Endothelial cell of umbilical vein (primary cell): ENCODE measurements at regions not wholly inside any gene's neighbourhood (a gene's known extent, or its start where the extent isn't known, plus 50 kb on each side); places are given as distances from the start of the nearest gene placed in this dataset.

Source experiments
- EZH2 ChIP-seq: IDR thresholded peaks from 2 replicates; pipeline ENCODE4 v1.6.1; 2012; ENCODE audit warnings: borderline replicate concordance, low read depth, mild to moderate bottlenecking, moderate library complexity, low read length, inconsistent platforms; ENCODE audit not compliant: severe bottlenecking
- FOS ChIP-seq: IDR thresholded peaks from 2 replicates; pipeline ENCODE4 v1.6.1; 2011; ENCODE audit warnings: mild to moderate bottlenecking, low read length, moderate library complexity, borderline replicate concordance; ENCODE audit not compliant: insufficient read depth
- MAX ChIP-seq: IDR thresholded peaks from 2 replicates; pipeline ENCODE4 v1.6.1; 2011; ENCODE audit not compliant: insufficient read depth, insufficient read length
- POLR2A ChIP-seq: IDR thresholded peaks from 2 replicates; pipeline ENCODE4 v1.6.1; 2012; ENCODE audit warnings: low read depth, mild to moderate bottlenecking, control low read depth, low read length
- TF ChIP-seq, protein P1 (sequence below), 2 donors: IDR thresholded peaks; 1 replicate in 1 of 2; 2 replicates in 1 of 2; pipeline ENCODE4 v1.5.1; 2011; ENCODE audit warnings: low read length in 2 of 2, mild to moderate bottlenecking in 2 of 2, moderate library complexity in 2 of 2, control low read depth in 1 of 2, inconsistent platforms in 1 of 2, low read depth in 1 of 2; ENCODE audit not compliant: insufficient read depth in 1 of 2; ENCODE audit errors: extremely low read depth in 1 of 2

DNA sequence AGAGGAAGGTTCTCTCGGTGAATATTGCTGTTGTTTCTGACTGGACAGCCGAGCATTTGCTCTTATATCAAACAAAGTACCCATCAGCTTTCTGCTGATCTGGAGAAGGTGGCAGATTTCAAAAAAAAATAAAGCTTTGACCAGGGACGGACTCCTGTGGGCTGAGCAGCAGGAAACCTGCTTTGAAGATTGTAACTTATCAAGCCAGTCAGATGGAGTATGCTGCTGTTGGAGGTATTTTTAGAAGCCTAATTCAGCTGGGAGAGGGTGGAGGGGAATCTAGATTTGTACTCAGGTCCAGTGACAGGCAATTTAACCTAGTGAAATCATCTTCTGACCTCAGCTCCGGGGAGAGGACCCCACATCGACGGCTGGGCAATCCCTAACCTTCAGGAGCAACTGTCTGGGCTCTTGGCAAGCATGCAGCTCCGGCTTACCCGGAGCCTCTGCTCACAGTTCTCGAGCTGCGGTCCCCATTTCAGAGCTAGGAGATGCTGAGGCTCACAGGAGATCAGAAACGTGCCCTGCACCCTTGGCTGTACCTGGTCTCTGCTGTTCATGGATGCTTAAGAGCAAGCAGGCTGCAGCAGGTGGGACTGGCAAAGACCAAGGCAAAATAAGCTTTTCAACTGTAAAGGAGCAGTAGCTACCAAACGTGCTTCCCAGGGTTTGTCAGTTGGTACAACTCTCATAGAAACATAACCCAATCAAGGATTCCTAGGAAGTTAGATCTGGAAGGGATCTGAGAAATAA is 89.3 kb upstream of the ST8SIA2 start:
- TF ChIP-seq, protein P1, sequence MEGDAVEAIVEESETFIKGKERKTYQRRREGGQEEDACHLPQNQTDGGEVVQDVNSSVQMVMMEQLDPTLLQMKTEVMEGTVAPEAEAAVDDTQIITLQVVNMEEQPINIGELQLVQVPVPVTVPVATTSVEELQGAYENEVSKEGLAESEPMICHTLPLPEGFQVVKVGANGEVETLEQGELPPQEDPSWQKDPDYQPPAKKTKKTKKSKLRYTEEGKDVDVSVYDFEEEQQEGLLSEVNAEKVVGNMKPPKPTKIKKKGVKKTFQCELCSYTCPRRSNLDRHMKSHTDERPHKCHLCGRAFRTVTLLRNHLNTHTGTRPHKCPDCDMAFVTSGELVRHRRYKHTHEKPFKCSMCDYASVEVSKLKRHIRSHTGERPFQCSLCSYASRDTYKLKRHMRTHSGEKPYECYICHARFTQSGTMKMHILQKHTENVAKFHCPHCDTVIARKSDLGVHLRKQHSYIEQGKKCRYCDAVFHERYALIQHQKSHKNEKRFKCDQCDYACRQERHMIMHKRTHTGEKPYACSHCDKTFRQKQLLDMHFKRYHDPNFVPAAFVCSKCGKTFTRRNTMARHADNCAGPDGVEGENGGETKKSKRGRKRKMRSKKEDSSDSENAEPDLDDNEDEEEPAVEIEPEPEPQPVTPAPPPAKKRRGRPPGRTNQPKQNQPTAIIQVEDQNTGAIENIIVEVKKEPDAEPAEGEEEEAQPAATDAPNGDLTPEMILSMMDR (IDR thresholded peaks at IDR 0.05; ENCODE audit: extremely low read depth in 1 of 2, insufficient read depth in 1 of 2, low read depth in 1 of 2, low read length in 2 of 2) = no peak
- TF ChIP-seq EZH2 = no peak
- no peak for TF ChIP-seq MAX
- no peak for TF ChIP-seq POLR2A
- TF ChIP-seq FOS = no peak
